Immature natural killer cell (primary cell): ENCODE measurements at regions not wholly inside any gene's neighbourhood (a gene's known extent, or its start where the extent isn't known, plus 50 kb on each side); places are given as distances from the start of the nearest gene placed in this dataset.
"Not testable (repeated sequence)": the region's sequence is repeated elsewhere in the genome, so short reads cannot be mapped to it uniquely, and the experiment has no call there.

Experiments used
- DNase-seq, 3 donors: peaks; one replicate each; pipeline ENCODE4 v3.0.0; 2022; ENCODE audit warnings: mixed read lengths in 1 of 3
- H3K27ac Mint-ChIP-seq, 6 donors: one replicate each; pipeline ENCODE4 v1.8.0; 2020; ENCODE audit warnings: mixed read lengths in 6 of 6, mild to moderate bottlenecking in 5 of 6, inconsistent platforms in 4 of 6, moderate library complexity in 3 of 6
- H3K27me3 Mint-ChIP-seq, 3 donors: one replicate each; pipeline ENCODE4 v1.8.0; 2020 to 2021; ENCODE audit warnings: low read depth in 3 of 3, mild to moderate bottlenecking in 3 of 3, mixed read lengths in 3 of 3, moderate library complexity in 3 of 3, inconsistent platforms in 1 of 3
- H3K36me3 Mint-ChIP-seq, 3 donors: one replicate each; pipeline ENCODE4 v1.8.0; 2020; ENCODE audit warnings: mixed read lengths in 3 of 3, inconsistent platforms in 2 of 3, mild to moderate bottlenecking in 2 of 3
- H3K4me1 Mint-ChIP-seq, 2 donors: one replicate each; pipeline ENCODE4 v1.8.0; 2020; ENCODE audit warnings: inconsistent platforms in 2 of 2, mild to moderate bottlenecking in 2 of 2, mixed read lengths in 2 of 2, moderate library complexity in 1 of 2
- H3K4me3 Mint-ChIP-seq, 5 donors: one replicate each; pipeline ENCODE4 v1.8.0; 2020; ENCODE audit warnings: mild to moderate bottlenecking in 5 of 5, mixed read lengths in 5 of 5, inconsistent platforms in 3 of 5, moderate library complexity in 3 of 5
- H3K9me3 Mint-ChIP-seq, 6 donors: one replicate each; pipeline ENCODE4 v1.8.0; 2020; ENCODE audit warnings: mild to moderate bottlenecking in 6 of 6, mixed read lengths in 6 of 6, inconsistent platforms in 4 of 6, moderate library complexity in 3 of 6

DNA sequence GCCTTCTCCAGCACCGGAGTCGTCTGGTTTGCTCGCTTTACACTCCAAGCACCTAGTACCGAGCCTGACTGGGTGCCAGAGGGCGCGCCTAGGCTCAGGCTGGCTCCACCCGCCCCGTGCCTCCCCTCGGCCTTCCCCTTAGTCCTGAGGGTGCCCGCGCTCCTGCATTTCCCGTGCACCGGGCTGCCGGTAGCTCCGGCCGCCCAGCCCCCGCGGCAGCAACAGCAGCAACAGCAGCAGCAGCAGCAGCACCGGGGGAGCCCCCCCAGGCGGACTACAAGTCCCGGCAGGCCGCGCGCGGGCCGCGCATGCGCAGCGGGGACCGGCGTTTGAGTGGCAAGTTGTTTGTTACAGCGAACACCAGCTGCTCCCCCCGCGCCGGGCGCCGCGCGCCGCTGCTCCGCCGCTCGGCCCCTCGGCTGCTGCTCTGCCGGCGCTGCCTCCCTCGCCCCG lies 68.8 kb upstream of the SPDYE9 start:
- H3K27ac Mint-ChIP-seq, H3K36me3 Mint-ChIP-seq, H3K4me1 Mint-ChIP-seq, H3K9me3 Mint-ChIP-seq, H3K27me3 Mint-ChIP-seq: not testable (repeated sequence)
- H3K4me3 Mint-ChIP-seq, result peak overlapping the region; percentile 59 to 77 (median 65)
- peak; percentile 80 to 87 (median 83) for DNase-seq

DNA sequence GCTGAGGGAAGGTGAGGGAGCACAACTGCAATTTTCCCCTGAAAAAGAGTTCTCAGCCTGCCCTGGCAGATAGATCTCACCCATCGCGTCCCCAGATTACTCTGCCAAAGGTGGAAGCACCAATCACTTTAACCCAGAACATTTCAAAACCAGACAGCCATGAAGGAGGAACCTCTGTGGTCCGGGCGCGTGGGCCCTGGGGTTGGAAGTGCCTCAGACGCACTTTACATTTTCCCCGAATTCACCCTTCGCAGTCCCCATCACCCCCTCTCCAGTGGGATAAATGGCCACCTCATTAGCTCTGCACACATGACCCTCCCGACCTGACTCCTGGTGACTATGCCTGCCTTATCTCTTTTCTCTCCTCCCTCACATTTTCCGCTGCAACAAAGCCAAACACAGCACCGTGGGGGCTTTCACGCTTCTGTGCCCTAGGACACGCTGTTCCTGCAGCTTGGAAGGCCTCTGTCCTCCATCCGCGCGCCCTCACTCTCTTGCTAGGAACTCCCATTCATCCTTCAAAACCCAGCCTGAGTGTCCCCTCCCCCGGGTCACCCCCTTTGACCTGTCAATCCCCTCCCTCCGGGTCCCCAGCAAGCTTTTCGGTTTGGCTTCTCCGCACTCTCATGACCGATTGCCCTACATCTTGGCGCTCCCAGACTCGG lies 68.2 kb upstream of the SPDYE9 start:
- H3K4me3 Mint-ChIP-seq, H3K4me1 Mint-ChIP-seq, H3K9me3 Mint-ChIP-seq, H3K36me3 Mint-ChIP-seq, H3K27me3 Mint-ChIP-seq, DNase-seq, H3K27ac Mint-ChIP-seq: not testable (repeated sequence)

DNA sequence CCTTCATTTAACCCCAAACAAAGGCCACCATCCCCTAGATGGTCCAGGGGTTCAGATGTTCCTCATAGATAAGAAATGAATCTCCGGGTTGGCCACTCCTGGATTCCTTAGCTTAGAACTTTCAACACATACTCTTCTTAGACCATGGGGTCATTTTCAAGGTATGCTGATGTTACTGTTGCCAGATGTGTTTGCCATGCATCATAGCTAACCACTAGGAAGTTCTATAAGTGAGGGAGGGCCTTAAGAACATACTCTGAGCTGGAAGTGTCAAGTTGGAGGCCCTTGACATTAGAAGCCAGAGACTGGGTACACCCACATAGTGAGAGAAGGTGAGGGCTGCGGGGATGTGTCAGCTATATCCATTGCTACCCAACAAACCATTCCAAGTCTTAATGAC lies 62.7 kb upstream of the SPDYE9 start:
- not testable (repeated sequence) for H3K4me3 Mint-ChIP-seq, H3K27ac Mint-ChIP-seq, H3K36me3 Mint-ChIP-seq, H3K27me3 Mint-ChIP-seq, H3K4me1 Mint-ChIP-seq, H3K9me3 Mint-ChIP-seq, DNase-seq

DNA sequence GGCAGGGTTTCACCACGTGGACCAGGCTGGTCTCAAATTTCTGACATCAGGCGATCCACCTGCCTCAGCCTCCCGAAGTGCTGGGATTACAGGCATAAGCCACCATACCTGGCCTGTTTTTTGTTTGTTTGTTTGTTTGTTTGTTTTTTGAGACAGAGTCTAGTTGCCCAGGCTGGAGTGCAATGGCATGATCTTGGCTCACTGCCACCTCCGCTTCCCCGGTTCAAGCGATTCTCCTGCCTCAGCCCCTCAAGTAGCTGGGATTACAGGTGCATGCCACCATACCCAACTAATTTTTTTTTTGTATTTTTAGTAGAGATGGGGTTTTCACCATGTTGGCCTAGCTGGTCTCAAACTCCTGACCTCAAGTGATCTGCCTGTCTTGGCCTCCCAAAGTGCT lies 61.8 kb upstream of the SPDYE9 start:
- DNase-seq, H3K9me3 Mint-ChIP-seq, H3K4me1 Mint-ChIP-seq, H3K27ac Mint-ChIP-seq, H3K36me3 Mint-ChIP-seq, H3K4me3 Mint-ChIP-seq, H3K27me3 Mint-ChIP-seq: not testable (repeated sequence)

DNA sequence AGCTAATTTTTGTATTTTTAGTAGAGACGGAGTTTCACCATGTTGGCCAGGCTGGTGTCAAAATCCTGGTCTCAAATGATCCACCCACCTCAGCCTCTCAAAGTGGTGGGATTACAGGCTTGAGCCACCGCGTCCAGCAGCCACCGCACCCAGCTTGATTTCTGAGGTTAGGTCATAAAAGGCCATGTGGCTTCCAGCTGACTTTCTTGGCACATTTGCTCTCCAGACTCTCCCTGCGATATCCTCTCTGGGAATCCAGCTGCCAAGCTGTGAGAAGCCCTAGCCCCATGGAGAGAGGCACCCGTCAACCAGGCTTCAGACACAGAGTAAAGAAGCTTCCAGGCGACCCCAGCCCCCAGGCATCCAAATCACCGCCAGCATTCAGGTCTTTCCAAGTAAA lies 58.2 kb upstream of the SPDYE9 start:
- not testable (repeated sequence) for H3K9me3 Mint-ChIP-seq, H3K4me1 Mint-ChIP-seq, H3K4me3 Mint-ChIP-seq, DNase-seq, H3K27me3 Mint-ChIP-seq, H3K36me3 Mint-ChIP-seq, H3K27ac Mint-ChIP-seq

DNA sequence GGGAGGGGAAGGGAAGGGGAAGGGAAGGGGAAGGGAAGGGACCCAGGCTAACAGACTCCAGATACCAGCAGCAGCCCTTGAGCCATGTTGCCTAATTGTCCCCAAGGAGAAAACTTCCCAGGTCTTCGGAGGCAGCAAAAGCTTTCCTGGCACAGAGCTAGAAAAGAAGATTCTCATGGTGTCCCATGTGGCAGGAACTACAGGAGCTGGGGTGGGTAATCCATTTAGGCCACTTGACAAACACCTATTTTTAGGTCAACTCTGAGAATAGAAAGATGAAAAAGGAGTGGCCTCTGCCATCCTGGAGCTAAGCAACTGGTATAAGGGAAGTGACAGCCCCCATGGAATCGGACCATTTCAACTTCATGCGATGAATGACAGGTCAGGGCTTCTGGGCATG lies 52.1 kb upstream of the SPDYE9 start:
- not testable (repeated sequence) for H3K36me3 Mint-ChIP-seq, H3K9me3 Mint-ChIP-seq, H3K27me3 Mint-ChIP-seq, H3K27ac Mint-ChIP-seq, H3K4me3 Mint-ChIP-seq, DNase-seq, H3K4me1 Mint-ChIP-seq
